PFSK-1 (cell line): ENCODE measurements at regions not wholly inside any gene's neighbourhood (a gene's known extent, or its start where the extent isn't known, plus 50 kb on each side); places are given as distances from the start of the nearest gene placed in this dataset.

Source experiments
- FOXP2 ChIP-seq: optimal IDR thresholded peaks from 2 replicates; pipeline ENCODE3; 2011; ENCODE audit warnings: borderline replicate concordance, control low read depth, inconsistent platforms; ENCODE audit not compliant: insufficient read depth; ENCODE audit errors: extremely low read length, extremely low read depth
- POLR2AphosphoS5 ChIP-seq: IDR thresholded peaks from 2 replicates; pipeline ENCODE4 v1.6.1; 2012; ENCODE audit warnings: low read depth, mild to moderate bottlenecking, control low read depth, low read length, moderate library complexity
- SIN3A ChIP-seq: IDR thresholded peaks from 2 replicates; pipeline ENCODE4 v1.6.1; 2012; ENCODE audit warnings: mild to moderate bottlenecking, low read length, moderate library complexity, borderline replicate concordance; ENCODE audit not compliant: insufficient read depth
- TAF1 ChIP-seq: IDR thresholded peaks from 2 replicates; pipeline ENCODE4 v1.6.1; 2012; ENCODE audit warnings: low read length, control low read depth, borderline replicate concordance; ENCODE audit not compliant: insufficient read depth
- TF ChIP-seq, protein P1 (sequence below), 2 experiments: IDR thresholded peaks; 2 replicates each; pipeline versions ENCODE4 v1.6.1 to v1.8.0; 2011 to 2012; ENCODE audit warnings: low read depth in 2 of 2, low read length in 2 of 2, control low read depth in 1 of 2, inconsistent platforms in 1 of 2, mild to moderate bottlenecking in 1 of 2, moderate library complexity in 1 of 2; ENCODE audit not compliant: insufficient read depth in 1 of 2

DNA sequence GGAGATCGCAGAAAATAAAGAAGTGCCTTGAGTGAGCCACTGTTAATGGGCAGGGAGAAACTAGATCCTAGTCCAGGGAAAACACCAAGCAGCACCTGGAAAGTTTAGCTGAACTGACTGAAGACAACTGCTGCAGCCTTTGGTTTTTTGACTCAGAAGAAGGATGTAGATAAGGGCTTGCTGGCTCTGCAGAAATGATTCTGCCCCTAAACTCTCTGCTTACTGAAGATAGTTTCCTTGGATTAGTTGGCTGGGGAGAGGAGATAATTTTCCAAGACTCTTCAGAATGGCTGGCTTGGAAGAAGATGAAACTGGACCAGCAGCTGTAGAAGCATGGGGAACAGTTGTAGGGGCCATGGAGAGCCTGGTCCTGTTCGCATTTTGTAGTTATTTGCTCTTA is 471.8 kb downstream of the KDM4C start:
- TF ChIP-seq SIN3A (no peak), FOXP2 (no peak), TAF1 (no peak), POLR2AphosphoS5 (no peak)
- TF ChIP-seq, protein P1, sequence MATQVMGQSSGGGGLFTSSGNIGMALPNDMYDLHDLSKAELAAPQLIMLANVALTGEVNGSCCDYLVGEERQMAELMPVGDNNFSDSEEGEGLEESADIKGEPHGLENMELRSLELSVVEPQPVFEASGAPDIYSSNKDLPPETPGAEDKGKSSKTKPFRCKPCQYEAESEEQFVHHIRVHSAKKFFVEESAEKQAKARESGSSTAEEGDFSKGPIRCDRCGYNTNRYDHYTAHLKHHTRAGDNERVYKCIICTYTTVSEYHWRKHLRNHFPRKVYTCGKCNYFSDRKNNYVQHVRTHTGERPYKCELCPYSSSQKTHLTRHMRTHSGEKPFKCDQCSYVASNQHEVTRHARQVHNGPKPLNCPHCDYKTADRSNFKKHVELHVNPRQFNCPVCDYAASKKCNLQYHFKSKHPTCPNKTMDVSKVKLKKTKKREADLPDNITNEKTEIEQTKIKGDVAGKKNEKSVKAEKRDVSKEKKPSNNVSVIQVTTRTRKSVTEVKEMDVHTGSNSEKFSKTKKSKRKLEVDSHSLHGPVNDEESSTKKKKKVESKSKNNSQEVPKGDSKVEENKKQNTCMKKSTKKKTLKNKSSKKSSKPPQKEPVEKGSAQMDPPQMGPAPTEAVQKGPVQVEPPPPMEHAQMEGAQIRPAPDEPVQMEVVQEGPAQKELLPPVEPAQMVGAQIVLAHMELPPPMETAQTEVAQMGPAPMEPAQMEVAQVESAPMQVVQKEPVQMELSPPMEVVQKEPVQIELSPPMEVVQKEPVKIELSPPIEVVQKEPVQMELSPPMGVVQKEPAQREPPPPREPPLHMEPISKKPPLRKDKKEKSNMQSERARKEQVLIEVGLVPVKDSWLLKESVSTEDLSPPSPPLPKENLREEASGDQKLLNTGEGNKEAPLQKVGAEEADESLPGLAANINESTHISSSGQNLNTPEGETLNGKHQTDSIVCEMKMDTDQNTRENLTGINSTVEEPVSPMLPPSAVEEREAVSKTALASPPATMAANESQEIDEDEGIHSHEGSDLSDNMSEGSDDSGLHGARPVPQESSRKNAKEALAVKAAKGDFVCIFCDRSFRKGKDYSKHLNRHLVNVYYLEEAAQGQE (IDR thresholded peaks at IDR 0.05; ENCODE audit: insufficient read depth in 1 of 2, low read depth in 2 of 2, low read length in 2 of 2), result no peak

DNA sequence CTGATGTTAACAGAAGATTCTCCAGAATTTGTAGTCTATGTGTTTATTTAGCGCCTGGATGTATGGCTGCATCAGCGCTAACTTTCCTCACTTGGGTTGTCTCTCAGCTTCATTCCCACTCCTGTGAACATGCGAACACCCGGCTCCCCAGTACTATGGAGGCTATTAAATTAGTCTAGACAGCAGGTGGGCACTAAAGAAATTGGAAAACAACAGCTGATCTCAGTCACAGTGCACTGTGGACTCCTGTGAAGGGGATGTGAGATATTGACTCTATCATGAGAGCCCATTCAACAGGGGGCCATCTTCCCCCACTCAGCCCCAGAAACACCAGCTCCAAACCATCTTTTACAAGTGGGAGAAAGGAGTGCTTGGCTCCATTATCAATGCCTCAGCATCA is 471.0 kb downstream of the KDM4C start:
- TF ChIP-seq, protein P1 (IDR thresholded peaks at IDR 0.05; ENCODE audit: insufficient read depth in 1 of 2, low read depth in 2 of 2, low read length in 2 of 2), result no peak
- TF ChIP-seq TAF1, result no peak
- TF ChIP-seq POLR2AphosphoS5, result no peak
- TF ChIP-seq FOXP2, result no peak
- no peak for TF ChIP-seq SIN3A

- no peak for TF ChIP-seq POLR2AphosphoS5
- TF ChIP-seq FOXP2, result no peak
- TF ChIP-seq TAF1, result no peak
- TF ChIP-seq, protein P1 (IDR thresholded peaks at IDR 0.05; ENCODE audit: insufficient read depth in 1 of 2, low read depth in 2 of 2, low read length in 2 of 2), result no peak
- no peak for TF ChIP-seq SIN3A
Observed at GRCh38 chr9:7227951-7228350, 470.2 kb downstream of the KDM4C start.

GRCh38 chr9:7226007-7226640 is 468.4 kb downstream of the KDM4C start:
- TF ChIP-seq FOXP2, result no peak
- no peak for TF ChIP-seq SIN3A
- TF ChIP-seq, protein P1 (IDR thresholded peaks at IDR 0.05; ENCODE audit: insufficient read depth in 1 of 2, low read depth in 2 of 2, low read length in 2 of 2), result no peak
- TF ChIP-seq POLR2AphosphoS5, result no peak
- no peak for TF ChIP-seq TAF1
